ENCODE measurements at regions not wholly inside any gene's neighbourhood (a gene's known extent, or its start where the extent isn't known, plus 50 kb on each side); places are given as distances from the start of the nearest gene placed in this dataset.

DNA sequence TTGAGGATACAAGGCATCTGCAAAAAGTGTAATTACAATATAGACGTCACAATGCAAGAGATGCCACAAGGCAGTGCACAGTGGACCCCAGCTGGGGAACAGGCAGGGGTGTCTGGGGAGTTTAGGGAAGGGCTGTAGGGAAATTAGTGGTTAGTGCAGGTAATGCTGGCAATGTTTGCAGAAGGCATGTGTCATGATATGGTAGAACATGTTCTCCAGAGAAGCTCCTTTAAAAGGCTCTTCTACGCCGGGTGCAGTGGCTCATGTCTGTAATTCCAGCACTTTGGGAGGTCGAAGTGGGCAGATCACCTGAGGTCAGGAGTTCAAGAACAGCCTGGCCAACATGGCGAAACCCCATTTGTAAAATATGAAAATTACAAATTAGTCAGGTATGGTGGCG, 98.0 kb downstream of the JCAD start:
- TF ChIP-seq, protein P1, sequence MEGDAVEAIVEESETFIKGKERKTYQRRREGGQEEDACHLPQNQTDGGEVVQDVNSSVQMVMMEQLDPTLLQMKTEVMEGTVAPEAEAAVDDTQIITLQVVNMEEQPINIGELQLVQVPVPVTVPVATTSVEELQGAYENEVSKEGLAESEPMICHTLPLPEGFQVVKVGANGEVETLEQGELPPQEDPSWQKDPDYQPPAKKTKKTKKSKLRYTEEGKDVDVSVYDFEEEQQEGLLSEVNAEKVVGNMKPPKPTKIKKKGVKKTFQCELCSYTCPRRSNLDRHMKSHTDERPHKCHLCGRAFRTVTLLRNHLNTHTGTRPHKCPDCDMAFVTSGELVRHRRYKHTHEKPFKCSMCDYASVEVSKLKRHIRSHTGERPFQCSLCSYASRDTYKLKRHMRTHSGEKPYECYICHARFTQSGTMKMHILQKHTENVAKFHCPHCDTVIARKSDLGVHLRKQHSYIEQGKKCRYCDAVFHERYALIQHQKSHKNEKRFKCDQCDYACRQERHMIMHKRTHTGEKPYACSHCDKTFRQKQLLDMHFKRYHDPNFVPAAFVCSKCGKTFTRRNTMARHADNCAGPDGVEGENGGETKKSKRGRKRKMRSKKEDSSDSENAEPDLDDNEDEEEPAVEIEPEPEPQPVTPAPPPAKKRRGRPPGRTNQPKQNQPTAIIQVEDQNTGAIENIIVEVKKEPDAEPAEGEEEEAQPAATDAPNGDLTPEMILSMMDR (IDR thresholded peaks at IDR 0.05; ENCODE audit: borderline replicate concordance, extremely low read depth, low read length, poor library complexity, severe bottlenecking) = no peak
- no peak for TF ChIP-seq EZH2 (IDR thresholded peaks at IDR 0.05; ENCODE audit: borderline replicate concordance, low read depth, low read length, severe bottlenecking)

All from DND-41 (cell line).